GM18873 (cell line): ENCODE measurements at regions not wholly inside any gene's neighbourhood (a gene's known extent, or its start where the extent isn't known, plus 50 kb on each side); places are given as distances from the start of the nearest gene placed in this dataset.
"Not testable (repeated sequence)": the region's sequence is repeated elsewhere in the genome, so short reads cannot be mapped to it uniquely, and the experiment has no call there.

ENCODE experiments used
- ATAC-seq: cut with Tn5 transposase; IDR thresholded peaks from one replicate; pipeline ENCODE4 v1.9.1; 2021; ENCODE audit warnings: mild to moderate bottlenecking, moderate library complexity, moderate number of reproducible peaks; ENCODE audit not compliant: unreplicated experiment, low FRiP score

GRCh38 chr18:27510036-27510633 lies 325.0 kb upstream of the CHST9 start:
- not testable (repeated sequence) for ATAC-seq

- ATAC-seq = no peak
Measured at GRCh38 chr18:27501671-27502070, 316.6 kb upstream of the CHST9 start.

- no peak for ATAC-seq
Measured at GRCh38 chr18:27500531-27500930, 315.4 kb upstream of the CHST9 start.

- ATAC-seq = no peak
Measured at GRCh38 chr18:27497246-27497645, 312.1 kb upstream of the CHST9 start.

- ATAC-seq = no peak
Measured at GRCh38 chr18:27493182-27493581, 308.1 kb upstream of the CHST9 start.

GRCh38 chr18:27491772-27492171 lies 306.7 kb upstream of the CHST9 start:
- ATAC-seq = no peak

- no peak for ATAC-seq
Measured at GRCh38 chr18:27483276-27483675, 298.2 kb upstream of the CHST9 start.

GRCh38 chr18:27478459-27478858 lies 293.4 kb upstream of the CHST9 start:
- no peak for ATAC-seq

- ATAC-seq = no peak
Measured at GRCh38 chr18:27473318-27473717, 288.2 kb upstream of the CHST9 start.

- no peak for ATAC-seq
Measured at GRCh38 chr18:27467073-27467472, 282.0 kb upstream of the CHST9 start.

- no peak for ATAC-seq
Measured at GRCh38 chr18:27461957-27462356, 276.8 kb upstream of the CHST9 start.

- no peak for ATAC-seq
Measured at GRCh38 chr18:27449104-27449503, 264.0 kb upstream of the CHST9 start.

GRCh38 chr18:27447930-27448329 lies 262.8 kb upstream of the CHST9 start:
- ATAC-seq = no peak

GRCh38 chr18:27447451-27447881 lies 262.4 kb upstream of the CHST9 start:
- ATAC-seq = no peak

GRCh38 chr18:27430595-27430994 lies 245.5 kb upstream of the CHST9 start:
- no peak for ATAC-seq

GRCh38 chr18:27428716-27429475 lies 243.8 kb upstream of the CHST9 start:
- no peak for ATAC-seq

GRCh38 chr18:27428120-27428519 lies 243.0 kb upstream of the CHST9 start:
- ATAC-seq = no peak

GRCh38 chr18:27423581-27423980 lies 238.5 kb upstream of the CHST9 start:
- no peak for ATAC-seq

GRCh38 chr18:27419646-27420045 lies 234.5 kb upstream of the CHST9 start:
- no peak for ATAC-seq

- no peak for ATAC-seq
Measured at GRCh38 chr18:27415495-27415894, 230.4 kb upstream of the CHST9 start.

- no peak for ATAC-seq
Measured at GRCh38 chr18:27414682-27415081, 229.6 kb upstream of the CHST9 start.
